Neural progenitor cell (in vitro differentiated cells): ENCODE measurements at regions not wholly inside any gene's neighbourhood (a gene's known extent, or its start where the extent isn't known, plus 50 kb on each side); places are given as distances from the start of the nearest gene placed in this dataset.

Source experiments
- EZH2 ChIP-seq: fragments of 200-600 bp; sonication (generic); IDR thresholded peaks from 2 replicates; pipeline ENCODE4 v1.6.1; 2017; ENCODE audit warnings: antibody characterized with exemption, mild to moderate bottlenecking, moderate library complexity
- EZH2phosphoT487 ChIP-seq: fragments of 200-600 bp; sonication (generic); IDR thresholded peaks from 2 replicates; pipeline ENCODE4 v1.6.1; 2017; ENCODE audit warnings: antibody characterized with exemption
- TF ChIP-seq, protein P1 (sequence below): fragments of 200-600 bp; sonication (generic); IDR thresholded peaks from 2 replicates; pipeline ENCODE4 v1.5.1; 2017; ENCODE audit warnings: antibody characterized with exemption, mild to moderate bottlenecking

DNA sequence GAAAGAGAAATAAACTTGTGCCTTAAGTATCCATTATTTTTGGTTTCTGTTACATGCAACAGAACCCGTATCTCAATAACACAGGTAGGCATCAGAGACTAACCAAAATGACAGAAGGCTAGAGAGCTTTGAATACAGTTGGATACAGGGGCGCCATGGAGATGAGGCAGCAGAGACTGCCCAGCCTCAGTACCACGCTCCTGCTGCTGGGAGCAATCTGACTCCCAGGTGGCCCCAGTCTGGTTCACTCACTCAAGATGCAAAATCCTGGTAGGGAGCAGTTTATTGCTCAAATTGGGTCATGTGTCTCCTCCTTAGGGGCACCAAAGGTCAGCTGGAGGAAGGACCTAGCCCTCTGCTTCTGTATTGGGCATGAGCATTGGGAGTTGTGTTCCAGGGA, 218.9 kb downstream of the USP22 start:
- TF ChIP-seq, protein P1, sequence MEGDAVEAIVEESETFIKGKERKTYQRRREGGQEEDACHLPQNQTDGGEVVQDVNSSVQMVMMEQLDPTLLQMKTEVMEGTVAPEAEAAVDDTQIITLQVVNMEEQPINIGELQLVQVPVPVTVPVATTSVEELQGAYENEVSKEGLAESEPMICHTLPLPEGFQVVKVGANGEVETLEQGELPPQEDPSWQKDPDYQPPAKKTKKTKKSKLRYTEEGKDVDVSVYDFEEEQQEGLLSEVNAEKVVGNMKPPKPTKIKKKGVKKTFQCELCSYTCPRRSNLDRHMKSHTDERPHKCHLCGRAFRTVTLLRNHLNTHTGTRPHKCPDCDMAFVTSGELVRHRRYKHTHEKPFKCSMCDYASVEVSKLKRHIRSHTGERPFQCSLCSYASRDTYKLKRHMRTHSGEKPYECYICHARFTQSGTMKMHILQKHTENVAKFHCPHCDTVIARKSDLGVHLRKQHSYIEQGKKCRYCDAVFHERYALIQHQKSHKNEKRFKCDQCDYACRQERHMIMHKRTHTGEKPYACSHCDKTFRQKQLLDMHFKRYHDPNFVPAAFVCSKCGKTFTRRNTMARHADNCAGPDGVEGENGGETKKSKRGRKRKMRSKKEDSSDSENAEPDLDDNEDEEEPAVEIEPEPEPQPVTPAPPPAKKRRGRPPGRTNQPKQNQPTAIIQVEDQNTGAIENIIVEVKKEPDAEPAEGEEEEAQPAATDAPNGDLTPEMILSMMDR = no peak
- no peak for TF ChIP-seq EZH2
- no peak for TF ChIP-seq EZH2phosphoT487
